Epithelial cell of proximal tubule (primary cell): ENCODE measurements at regions not wholly inside any gene's neighbourhood (a gene's known extent, or its start where the extent isn't known, plus 50 kb on each side); places are given as distances from the start of the nearest gene placed in this dataset.

Source experiments
- DNase-seq: peaks from one replicate; pipeline ENCODE4 v3.0.0-alpha.2; 2011; ENCODE audit warnings: low read depth
- H3K4me3 ChIP-seq: 2 replicates; pipeline ENCODE4 v1.5.1; 2011; ENCODE audit warnings: low read depth, mild to moderate bottlenecking, low read length
- CTCF ChIP-seq: conservative IDR thresholded peaks from 2 replicates; pipeline ENCODE4 v1.5.1; 2012; ENCODE audit warnings: low read depth, mild to moderate bottlenecking, low read length

GRCh38 chr6:100944644-100945043 lies 63.5 kb upstream of the ASCC3 start:
- no peak overlapping the region for H3K4me3 ChIP-seq
- no peak for DNase-seq
- no peak for TF ChIP-seq CTCF

GRCh38 chr6:100946021-100946540 lies 65.0 kb upstream of the ASCC3 start:
- no peak for DNase-seq
- no peak overlapping the region for H3K4me3 ChIP-seq
- TF ChIP-seq CTCF = no peak

GRCh38 chr6:100946711-100947110 lies 65.6 kb upstream of the ASCC3 start:
- no peak for DNase-seq
- H3K4me3 ChIP-seq = no peak overlapping the region
- no peak for TF ChIP-seq CTCF

GRCh38 chr6:100948381-100949133 lies 67.4 kb upstream of the ASCC3 start:
- H3K4me3 ChIP-seq = no peak overlapping the region
- no peak for DNase-seq
- TF ChIP-seq CTCF = no peak

- TF ChIP-seq CTCF = no peak
- H3K4me3 ChIP-seq = no peak overlapping the region
These were observed 70.9 kb upstream of the ASCC3 start for GRCh38 chr6:100952006-100952405.

GRCh38 chr6:100959280-100959679 lies 78.2 kb upstream of the ASCC3 start:
- TF ChIP-seq CTCF = no peak
- no peak for DNase-seq
- no peak overlapping the region for H3K4me3 ChIP-seq

More at GRCh38 chr6:100952006-100952405, 70.9 kb upstream of the ASCC3 start:
- DNase-seq = no peak

- no peak overlapping the region for H3K4me3 ChIP-seq
- DNase-seq = no peak
- no peak for TF ChIP-seq CTCF
These were observed 81.3 kb upstream of the ASCC3 start for GRCh38 chr6:100962466-100962865.
